RWPE2 (cell line): ENCODE measurements at regions not wholly inside any gene's neighbourhood (a gene's known extent, or its start where the extent isn't known, plus 50 kb on each side); places are given as distances from the start of the nearest gene placed in this dataset.

Experiments used
- ATAC-seq: fragments of 200-7000 bp; cut with Tn5 transposase; 3 replicates; pipeline ENCODE4 v1.9.1; 2021; ENCODE audit warnings: low read depth
- DNase-seq: peaks from one replicate; pipeline ENCODE4 v3.0.0-alpha.2; 2020; ENCODE audit warnings: low spot score
- H3K27ac ChIP-seq: fragments of 450-650 bp; 2 replicates; pipeline ENCODE4 v1.5.1; 2017; ENCODE audit warnings: mild to moderate bottlenecking; ENCODE audit not compliant: poor library complexity, severe bottlenecking
- H3K27me3 ChIP-seq: fragments of 250-450 bp; sonication (Bioruptor Pico); 2 replicates; pipeline ENCODE4 v1.5.1; 2021; ENCODE audit warnings: mild to moderate bottlenecking, moderate library complexity; ENCODE audit not compliant: insufficient read depth, poor library complexity, severe bottlenecking
- H3K36me3 ChIP-seq: fragments of 250-450 bp; sonication (Bioruptor Pico); 2 replicates; pipeline ENCODE4 v1.5.1; 2020; ENCODE audit warnings: low read depth, mild to moderate bottlenecking, moderate library complexity
- H3K4me1 ChIP-seq: fragments of 250-450 bp; sonication (Bioruptor Pico); 2 replicates; pipeline ENCODE4 v1.5.1; 2021; ENCODE audit warnings: mild to moderate bottlenecking, moderate library complexity; ENCODE audit not compliant: insufficient read depth, poor library complexity, severe bottlenecking
- H3K4me3 ChIP-seq: fragments of 250-450 bp; sonication (Bioruptor Pico); 2 replicates; pipeline ENCODE4 v1.5.1; 2021; ENCODE audit warnings: mild to moderate bottlenecking, moderate library complexity; ENCODE audit not compliant: severe bottlenecking
- H3K9me3 ChIP-seq: fragments of 250-450 bp; sonication (Bioruptor Pico); 2 replicates; pipeline ENCODE4 v1.5.1; 2021; ENCODE audit warnings: mild to moderate bottlenecking, moderate library complexity; ENCODE audit not compliant: severe bottlenecking
- TF ChIP-seq, protein P1 (sequence below): fragments of 450-650 bp; IDR thresholded peaks from one replicate; pipeline ENCODE4 v1.5.1; 2017; ENCODE audit warnings: mild to moderate bottlenecking, moderate library complexity; ENCODE audit not compliant: poor library complexity, severe bottlenecking

DNA sequence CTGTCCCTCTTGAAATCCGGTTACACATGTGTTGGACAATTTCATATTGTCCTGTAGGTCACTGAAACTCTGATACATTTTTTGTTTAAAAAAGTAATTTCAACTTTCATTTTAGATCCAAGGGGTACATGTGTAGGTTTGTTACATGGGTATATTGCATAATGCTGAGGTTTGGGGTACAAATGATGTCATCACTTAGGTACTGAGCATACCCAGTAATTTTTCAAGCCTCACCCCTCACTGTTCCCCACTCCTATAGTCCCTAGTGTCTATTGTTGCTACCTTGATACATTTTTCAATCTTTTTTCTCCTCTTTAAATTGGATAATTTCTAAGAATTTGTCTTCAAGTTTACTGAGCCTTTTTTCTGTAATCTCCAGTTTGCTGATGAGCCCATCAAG is 483.0 kb downstream of the DHX35 start:
- ATAC-seq, result no peak

DNA sequence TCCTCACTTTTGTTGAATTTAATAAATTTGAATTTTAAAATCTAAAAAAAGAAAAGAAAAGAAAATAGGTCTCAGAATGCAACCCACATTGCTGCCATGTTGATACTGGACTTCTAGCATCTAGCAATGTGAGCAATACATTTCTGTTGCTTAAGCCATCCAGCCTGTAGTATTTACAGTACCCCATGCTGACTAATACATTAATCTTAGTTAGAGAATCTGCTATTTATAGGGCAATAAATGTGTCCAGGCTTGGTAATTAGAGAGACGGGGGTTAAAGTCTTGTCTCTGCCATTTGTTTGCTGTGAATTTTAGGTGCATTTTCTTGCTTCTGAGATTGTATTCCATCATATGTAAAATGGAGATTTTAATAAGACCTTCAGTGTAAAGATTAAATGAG is 471.3 kb downstream of the DHX35 start:
- Histone ChIP-seq H3K9me3 (no peaks in the 10 kb centered on the region), H3K27me3 (peaks cover 3% of the 10 kb centered on the region), H3K36me3 (no peaks in the 10 kb centered on the region), H3K27ac (no peak overlapping the region), H3K4me3 (no peak overlapping the region), H3K4me1 (peaks cover 6% of the 10 kb centered on the region)
- DNase-seq (no peak), ATAC-seq (peak; percentile 35; the same call in 1 of the 3 replicates)
- TF ChIP-seq, protein P1, sequence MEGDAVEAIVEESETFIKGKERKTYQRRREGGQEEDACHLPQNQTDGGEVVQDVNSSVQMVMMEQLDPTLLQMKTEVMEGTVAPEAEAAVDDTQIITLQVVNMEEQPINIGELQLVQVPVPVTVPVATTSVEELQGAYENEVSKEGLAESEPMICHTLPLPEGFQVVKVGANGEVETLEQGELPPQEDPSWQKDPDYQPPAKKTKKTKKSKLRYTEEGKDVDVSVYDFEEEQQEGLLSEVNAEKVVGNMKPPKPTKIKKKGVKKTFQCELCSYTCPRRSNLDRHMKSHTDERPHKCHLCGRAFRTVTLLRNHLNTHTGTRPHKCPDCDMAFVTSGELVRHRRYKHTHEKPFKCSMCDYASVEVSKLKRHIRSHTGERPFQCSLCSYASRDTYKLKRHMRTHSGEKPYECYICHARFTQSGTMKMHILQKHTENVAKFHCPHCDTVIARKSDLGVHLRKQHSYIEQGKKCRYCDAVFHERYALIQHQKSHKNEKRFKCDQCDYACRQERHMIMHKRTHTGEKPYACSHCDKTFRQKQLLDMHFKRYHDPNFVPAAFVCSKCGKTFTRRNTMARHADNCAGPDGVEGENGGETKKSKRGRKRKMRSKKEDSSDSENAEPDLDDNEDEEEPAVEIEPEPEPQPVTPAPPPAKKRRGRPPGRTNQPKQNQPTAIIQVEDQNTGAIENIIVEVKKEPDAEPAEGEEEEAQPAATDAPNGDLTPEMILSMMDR, result no peak

More for the DNA sequence above, 483.0 kb downstream of the DHX35 start:
- Histone ChIP-seq H3K4me1 (no peaks in the 10 kb centered on the region), H3K27ac (no peak overlapping the region), H3K4me3 (no peak overlapping the region), H3K36me3 (no peaks in the 10 kb centered on the region), H3K9me3 (no peaks in the 10 kb centered on the region), H3K27me3 (no peaks in the 10 kb centered on the region)
- TF ChIP-seq, protein P1, result no peak
- DNase-seq, result no peak

DNA sequence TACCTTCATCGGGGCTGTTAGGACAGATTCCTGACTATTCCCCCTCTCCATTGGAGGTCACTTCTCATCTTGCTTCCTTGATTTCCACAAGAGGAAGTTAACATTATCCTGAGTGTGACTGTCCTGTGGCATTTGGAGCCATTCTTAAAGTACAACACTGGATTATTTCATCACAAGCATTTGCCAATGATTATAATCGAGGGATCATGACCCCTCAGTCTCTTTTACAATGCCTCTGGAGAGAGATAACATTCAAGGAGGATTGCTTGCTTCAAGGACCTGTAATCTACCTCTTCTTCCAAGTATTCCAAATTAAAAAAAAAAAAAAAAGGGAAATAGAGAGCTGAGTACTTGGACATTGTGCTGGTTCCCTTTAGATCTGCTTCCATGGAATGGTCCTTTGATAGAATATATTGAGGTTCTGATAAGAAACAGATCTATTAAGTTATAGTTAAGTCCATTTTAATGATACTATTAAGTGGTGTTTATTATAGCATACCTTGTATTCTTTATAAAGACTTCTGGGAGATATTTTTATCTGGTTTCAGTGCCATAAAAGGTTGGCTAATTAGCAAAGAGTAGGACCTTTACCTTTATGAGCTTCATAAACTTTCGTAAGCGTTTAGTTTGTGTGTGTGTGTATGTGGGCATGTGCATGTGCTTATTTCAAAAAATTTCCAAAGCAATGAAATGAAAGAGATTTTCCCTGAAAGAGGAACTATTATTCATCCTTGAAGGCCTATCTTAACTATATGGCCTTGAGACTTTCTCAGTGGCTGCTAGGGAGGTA is 469.1 kb downstream of the DHX35 start:
- TF ChIP-seq, protein P1, result no peak

DNA sequence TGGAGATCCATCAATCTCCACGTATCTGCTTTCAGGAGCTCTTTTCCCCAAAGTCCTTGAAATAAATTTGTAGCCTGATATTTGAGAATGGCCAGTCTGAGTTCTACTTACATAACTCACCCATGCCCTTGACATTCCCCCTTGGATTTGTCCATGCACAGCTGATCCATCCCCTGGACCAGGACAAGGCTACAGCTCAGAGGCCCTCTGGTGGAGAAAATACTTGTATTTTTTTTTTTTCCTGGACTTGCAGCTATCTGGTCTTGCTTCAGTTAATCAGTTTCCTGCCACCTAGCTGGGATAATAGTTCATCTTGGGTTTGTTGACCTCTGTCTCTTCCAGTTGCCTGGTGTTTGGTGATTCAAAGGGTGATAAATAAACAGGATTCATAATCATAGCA is 467.6 kb downstream of the DHX35 start:
- TF ChIP-seq, protein P1, result peak; percentile 79
- no peaks in the 10 kb centered on the region for H3K27me3 ChIP-seq
- ATAC-seq (peak; percentile 36; the same call in 2 of the 3 replicates), DNase-seq (no peak)
- no peak overlapping the region for H3K27ac ChIP-seq
- H3K36me3 ChIP-seq, result no peaks in the 10 kb centered on the region
- no peak overlapping the region for H3K4me3 ChIP-seq
- peaks cover 4% of the 10 kb centered on the region for H3K4me1 ChIP-seq
- H3K9me3 ChIP-seq, result no peaks in the 10 kb centered on the region

More for the DNA sequence above, 469.1 kb downstream of the DHX35 start:
- H3K4me1 ChIP-seq, result peaks cover 6% of the 10 kb centered on the region
- no peak overlapping the region for H3K4me3 ChIP-seq
- no peaks in the 10 kb centered on the region for H3K36me3 ChIP-seq
- ATAC-seq (no peak), DNase-seq (no peak)
- no peaks in the 10 kb centered on the region for H3K9me3 ChIP-seq
- no peaks in the 10 kb centered on the region for H3K27me3 ChIP-seq
- H3K27ac ChIP-seq, result no peak overlapping the region
